Amniotic stem cell (primary cell): ENCODE measurements at regions not wholly inside any gene's neighbourhood (a gene's known extent, or its start where the extent isn't known, plus 50 kb on each side); places are given as distances from the start of the nearest gene placed in this dataset.

Source experiments
- DNase-seq: peaks from one replicate; lab custom pipeline; 2025; lab: John Stamatoyannopoulos, UW

- DNase-seq = no peak
Observed at GRCh38 chr15:70443486-70444273, 319.7 kb downstream of the UACA start.

- DNase-seq = no peak
Observed at GRCh38 chr15:70442616-70443321, 320.6 kb downstream of the UACA start.

- no peak for DNase-seq
Observed at GRCh38 chr15:70442211-70442610, 321.1 kb downstream of the UACA start.

DNA sequence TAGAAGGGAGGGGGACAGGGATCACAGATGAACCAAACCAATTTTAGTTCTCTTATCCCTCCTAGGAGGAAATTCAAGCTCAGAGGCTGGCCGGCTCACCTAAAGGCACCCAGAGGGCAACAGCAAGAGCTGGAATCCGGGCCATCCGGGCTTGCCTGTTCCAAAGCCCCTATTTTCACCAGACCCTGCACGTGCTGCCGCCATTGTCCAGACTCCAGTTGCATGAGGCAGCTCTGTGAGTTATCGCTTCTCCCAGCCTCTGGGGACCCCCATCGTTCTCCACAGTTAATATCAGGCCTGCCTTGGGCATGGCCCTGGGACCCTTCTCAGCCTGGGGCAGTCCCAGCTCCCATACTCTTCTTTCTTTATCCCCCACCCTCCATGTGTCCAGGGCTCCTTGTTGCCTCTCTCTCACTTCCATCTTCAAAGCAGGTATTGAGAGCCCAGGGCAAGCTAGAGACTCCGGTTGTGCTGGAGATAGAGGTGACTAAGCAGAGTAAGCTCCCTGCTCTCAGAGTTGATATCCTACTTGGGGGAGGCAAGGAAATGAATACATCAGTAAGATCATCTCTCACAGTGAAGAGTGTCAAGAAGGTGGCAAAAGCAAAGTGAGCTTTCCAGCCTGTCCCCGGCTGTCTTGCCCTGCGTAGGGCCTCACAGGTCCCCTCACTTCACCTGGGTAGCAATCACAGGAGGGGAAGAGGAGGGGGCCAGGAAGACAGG, 322.8 kb downstream of the UACA start:
- no peak for DNase-seq

DNA sequence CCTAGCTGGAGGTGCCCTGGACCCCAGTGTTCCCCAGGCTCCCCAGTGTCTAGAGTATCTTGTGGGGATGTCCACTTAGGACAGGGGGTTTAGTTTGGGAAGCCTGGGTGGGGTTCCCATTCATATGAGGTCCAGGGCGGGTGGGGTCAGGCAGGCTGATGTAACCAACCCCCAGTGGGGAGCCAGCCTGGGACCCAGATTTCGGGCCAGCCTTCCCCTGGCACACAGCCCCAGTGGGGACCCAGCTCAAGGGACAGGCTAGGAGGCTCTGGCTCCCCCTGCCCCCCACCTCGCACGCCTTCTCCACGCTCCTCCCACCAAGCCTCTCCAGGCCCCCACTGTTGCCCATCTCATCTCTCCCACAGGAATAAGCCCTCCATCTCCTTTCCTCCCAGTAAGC, 323.5 kb downstream of the UACA start:
- DNase-seq = no peak

DNA sequence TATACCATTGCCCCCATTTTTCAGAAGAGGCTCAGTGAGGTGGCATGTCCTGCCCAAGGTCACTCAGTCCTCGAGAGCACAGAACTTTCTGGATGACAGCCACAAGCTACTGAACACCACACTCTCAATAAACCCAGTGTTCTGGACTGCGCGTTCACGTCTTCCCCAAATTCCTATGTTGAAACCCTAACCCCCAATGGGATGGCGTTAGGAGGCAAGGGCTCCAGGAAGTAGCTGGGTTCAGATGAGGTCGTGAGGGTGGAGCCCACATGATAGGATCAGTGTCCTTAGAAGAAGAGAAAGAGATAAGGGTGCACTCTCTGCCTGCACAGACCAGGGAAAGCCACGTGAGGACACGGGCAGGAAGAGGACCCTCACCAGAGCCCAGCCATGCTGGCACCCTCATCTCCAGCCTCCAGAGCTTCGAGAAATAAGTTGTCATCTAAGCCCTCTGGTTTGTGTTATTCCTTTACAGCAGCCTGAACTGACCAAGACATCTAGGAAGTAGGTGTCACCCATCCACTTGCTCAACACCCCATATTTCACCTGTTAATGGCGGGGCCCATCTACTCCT, 324.0 kb downstream of the UACA start:
- no peak for DNase-seq

GRCh38 chr15:70438776-70439175, 324.6 kb downstream of the UACA start:
- DNase-seq = no peak

- no peak for DNase-seq
Observed at GRCh38 chr15:70437882-70438451, 325.4 kb downstream of the UACA start.

DNA sequence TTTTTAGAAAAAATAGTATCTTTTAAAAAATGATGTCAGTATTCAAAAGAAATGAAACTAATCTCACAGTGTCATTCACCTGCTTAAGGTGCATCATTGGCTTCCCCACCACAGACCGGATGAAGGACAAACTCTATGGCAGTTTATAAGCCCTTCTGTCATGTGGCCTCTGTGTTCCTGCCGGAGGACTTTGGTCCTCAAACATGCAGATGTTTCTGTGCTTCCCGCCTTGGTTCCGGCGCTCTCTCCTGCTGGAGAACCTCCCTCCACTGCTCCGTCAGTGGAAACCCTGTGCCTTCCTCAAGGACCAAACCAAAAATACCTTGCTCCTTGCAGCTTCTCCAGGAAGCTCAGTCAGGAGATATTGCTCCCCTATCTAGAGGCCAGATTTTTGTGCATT, 326.3 kb downstream of the UACA start:
- DNase-seq = no peak

DNA sequence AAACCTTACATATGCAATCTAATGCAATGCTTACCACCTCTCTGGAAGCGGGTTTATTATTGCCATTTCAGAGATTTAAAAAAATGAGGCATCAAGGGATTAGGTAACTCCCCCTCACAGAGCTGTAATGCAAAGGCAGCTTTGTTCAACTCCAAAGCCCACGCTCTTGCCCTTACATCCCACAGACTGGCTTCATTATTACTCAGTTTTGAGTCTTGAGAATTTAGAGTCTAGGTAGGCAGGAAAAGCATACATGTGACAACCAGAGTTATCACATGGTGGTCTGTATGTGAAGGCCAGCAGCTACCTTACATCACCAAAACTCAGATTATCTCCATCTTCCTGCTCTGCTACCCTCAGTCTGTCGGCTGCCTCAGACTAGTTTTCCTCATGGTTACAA, 326.9 kb downstream of the UACA start:
- DNase-seq = no peak

DNA sequence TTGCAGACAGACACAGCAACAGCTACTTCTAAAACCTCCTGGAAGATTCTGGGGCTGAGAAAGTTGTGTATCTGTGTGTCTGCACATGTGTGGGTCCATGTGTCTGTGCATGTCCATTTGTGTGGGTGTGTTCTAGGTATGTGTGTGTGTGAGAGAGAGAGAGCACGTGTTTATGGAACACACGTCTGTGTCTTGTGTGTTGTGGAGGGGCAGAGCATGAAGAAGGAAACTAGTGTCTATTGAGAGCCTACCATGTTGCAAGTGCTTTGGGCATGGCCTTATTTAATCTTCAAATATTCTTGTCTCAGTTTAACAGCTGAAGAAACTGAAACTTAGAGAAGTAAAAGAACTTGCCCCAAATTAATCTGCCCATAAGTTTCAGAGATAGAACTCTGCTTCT, 327.5 kb downstream of the UACA start:
- DNase-seq = no peak

- no peak for DNase-seq
Observed at GRCh38 chr15:70435369-70435768, 328.0 kb downstream of the UACA start.

DNA sequence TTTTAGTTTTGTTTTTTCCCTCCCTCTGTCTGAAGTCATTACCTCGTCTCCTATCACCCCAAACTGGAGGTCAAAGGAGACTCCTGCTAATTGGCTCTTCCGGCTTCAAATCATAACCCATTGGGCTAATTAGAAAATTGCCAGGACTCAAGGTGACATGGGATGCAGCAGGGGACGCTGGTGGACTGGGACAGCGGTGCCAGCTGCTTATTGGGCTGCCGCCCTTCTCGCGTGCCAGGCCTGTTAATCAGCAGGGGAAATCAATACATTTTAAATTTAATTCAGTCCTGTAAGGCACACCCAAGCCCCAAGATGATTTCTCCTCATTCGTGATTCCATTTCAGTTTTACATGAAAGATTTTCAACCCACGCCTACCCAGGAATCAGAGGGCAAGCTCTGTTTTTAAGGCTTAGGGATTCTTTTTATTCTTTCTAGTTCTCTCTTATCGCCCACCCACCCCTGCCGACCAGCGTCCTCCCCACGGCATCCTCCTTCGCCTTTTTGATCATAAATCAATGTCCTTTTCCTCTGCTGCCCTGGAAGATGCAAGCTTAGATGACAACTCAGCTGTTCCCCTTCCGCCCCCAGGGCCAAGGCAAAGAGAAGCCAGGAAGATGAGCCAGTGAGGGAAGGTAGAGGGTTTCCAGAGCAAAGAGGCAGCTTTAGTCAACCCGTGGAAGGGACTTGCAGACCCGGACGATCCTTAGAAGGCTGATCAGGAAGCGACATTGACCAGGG, 329.6 kb downstream of the UACA start:
- no peak for DNase-seq

DNA sequence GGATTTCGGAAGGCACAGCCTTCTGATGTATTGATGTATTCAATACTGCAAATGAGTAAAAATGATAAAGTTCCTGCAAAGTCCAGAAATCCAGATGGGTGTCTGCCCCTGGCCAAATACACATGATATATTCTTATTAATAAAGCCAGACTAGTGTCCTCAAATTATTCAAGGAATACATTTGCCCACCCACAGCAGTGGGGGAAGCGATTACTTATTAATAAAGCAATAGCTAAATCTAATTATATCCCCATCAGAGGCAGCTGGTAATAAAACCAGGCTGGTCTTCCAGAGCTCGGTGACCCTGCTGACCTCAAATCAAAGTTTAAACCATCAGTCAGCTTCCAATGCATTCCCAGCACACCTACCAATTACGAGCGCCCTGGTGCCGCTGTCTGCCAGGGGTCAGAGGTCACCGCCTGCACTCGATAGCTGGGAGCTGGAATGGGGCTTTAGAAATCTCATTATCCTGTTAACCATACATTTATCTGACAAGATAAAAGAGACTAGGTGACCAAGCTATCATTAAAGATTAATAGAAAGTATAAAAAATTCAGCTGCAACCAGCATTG, 330.3 kb downstream of the UACA start:
- DNase-seq = no peak

- DNase-seq = no peak
Observed at GRCh38 chr15:70431854-70432253, 331.5 kb downstream of the UACA start.

DNA sequence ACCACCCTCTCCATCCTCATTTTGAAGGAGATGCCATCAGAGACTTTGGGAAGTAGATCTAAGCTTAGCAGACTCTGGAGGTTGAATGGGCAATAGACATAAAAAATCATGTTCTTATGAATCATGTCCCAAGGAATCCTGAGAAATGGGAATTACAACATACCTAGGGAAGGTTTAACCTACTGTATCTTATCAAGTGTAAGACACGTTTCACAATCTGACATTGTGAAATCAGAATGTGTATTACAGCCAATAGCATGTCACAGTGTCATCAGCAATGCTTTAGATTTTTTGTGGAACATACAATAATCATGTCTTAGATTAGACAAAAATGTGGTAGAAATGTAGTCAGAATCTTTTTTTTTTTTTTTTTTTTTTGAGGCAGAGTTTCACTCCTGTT, 332.4 kb upstream of the TLE3 start:
- DNase-seq = no peak

- no peak for DNase-seq
Observed at GRCh38 chr15:70429056-70429722, 331.5 kb upstream of the TLE3 start.

- DNase-seq = no peak
Observed at GRCh38 chr15:70428211-70428822, 330.6 kb upstream of the TLE3 start.

- no peak for DNase-seq
Observed at GRCh38 chr15:70427167-70428120, 329.7 kb upstream of the TLE3 start.
